Fibroblast of pulmonary artery (primary cell): ENCODE measurements at regions not wholly inside any gene's neighbourhood (a gene's known extent, or its start where the extent isn't known, plus 50 kb on each side); places are given as distances from the start of the nearest gene placed in this dataset.

Experiments used
- DNase-seq: peaks from one replicate; pipeline ENCODE4 v3.0.0-alpha.2; 2010; ENCODE audit warnings: low read depth
- H3K4me3 ChIP-seq: replicated peaks from 2 replicates; pipeline ENCODE4 v1.5.1; 2011; ENCODE audit warnings: low read depth, mild to moderate bottlenecking, control low read depth, low read length, moderate library complexity
- CTCF ChIP-seq: IDR thresholded peaks from 2 replicates; pipeline ENCODE4 v1.5.1; 2011; ENCODE audit warnings: mild to moderate bottlenecking, control low read depth, low read length, inconsistent platforms; ENCODE audit errors: missing control alignments

GRCh38 chr18:31258789-31259188 lies 59.2 kb upstream of the DSG1 start:
- no peak for DNase-seq
- no peak overlapping the region for H3K4me3 ChIP-seq
- no peak for TF ChIP-seq CTCF

GRCh38 chr18:31261792-31262582 lies 56.0 kb upstream of the DSG1 start:
- TF ChIP-seq CTCF = no peak
- no peak for DNase-seq
- no peak overlapping the region for H3K4me3 ChIP-seq

- no peak for TF ChIP-seq CTCF
Measured at GRCh38 chr18:31267823-31268481, 50.0 kb upstream of the DSG1 start.

More at GRCh38 chr18:31267823-31268481, 50.0 kb upstream of the DSG1 start:
- no peak overlapping the region for H3K4me3 ChIP-seq
- DNase-seq = no peak
